ENCODE measurements at regions not wholly inside any gene's neighbourhood (a gene's known extent, or its start where the extent isn't known, plus 50 kb on each side); places are given as distances from the start of the nearest gene placed in this dataset.
"Not testable (repeated sequence)": the region's sequence is repeated elsewhere in the genome, so short reads cannot be mapped to it uniquely, and the experiment has no call there.

DNA sequence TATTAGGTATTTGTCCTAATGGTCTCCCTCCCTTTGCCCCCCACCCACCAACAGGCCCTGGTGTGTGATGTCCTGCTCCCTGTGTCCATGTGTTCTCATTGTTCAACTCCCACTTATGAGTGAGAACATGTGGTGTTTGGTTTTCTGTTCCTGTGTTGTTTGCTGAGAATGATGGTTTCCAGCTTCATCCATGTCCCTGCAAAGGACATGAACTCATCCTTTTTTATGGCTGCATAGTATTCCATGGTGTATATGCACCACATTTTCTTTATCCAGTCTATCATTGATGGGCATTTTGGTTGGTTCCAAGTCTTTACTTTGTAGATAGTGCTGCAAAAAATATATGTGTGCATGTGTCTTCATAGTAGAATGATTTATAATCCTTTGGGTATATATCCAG is 81.4 kb upstream of the ZNF536 start:
- not testable (repeated sequence) for DNase-seq (ENCODE audit: low read depth in 4 of 4, low spot score in 3 of 4)

DNA sequence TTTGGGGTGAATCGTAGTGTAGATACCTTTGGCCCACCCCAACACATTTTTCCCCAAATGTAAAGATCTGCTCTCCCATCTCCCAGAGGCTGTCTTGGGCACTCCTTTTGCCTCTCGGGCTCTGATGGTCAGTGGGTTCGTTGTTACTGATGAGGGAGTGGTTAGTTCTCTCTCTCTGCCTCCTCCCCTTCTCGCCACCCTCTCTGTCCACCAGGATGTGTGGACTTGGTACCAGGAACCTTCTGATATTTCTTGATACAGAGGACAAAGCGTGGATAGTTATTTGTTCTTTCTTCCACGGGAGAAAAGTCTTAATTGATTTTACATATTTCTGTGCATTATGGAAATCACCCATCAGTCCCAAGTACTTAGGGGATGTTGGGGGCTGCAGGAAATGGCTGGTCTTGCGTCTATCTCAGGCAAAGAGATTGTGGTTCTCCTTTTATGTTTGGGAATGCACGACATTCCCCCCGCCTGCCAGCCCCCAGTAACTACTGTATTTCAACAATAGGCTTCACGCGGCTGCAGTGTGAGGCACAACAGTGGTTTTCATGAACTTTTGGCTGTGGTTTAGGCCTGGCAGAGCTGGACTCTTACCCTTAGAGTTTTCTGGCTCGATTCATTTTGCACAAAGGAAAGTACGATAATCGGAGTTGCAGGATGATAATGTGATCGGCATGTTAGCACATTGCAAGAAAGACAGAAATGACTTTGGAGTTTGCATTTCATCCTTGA is 79.0 kb upstream of the ZNF536 start:
- no peak for DNase-seq (ENCODE audit: low read depth in 4 of 4, low spot score in 3 of 4)

DNA sequence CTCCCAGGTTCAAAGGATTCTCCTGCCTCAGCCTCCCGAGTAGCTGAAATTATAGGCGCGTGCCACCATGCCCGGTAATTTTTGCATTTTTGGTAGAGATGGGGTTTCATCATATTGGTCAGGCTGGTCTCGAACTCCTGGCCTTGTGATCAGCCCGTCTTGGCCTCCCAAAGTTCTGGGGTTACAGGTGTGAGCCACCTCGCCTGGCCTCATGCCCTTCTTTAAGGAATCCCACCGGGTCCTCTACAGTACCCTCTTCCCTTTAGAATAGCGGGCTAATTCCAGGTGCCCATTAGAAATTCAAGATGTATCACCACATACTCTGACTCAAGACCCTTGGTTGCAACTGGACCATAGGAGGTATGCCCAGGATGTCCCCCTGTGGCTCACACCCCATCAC is 74.2 kb upstream of the ZNF536 start:
- no peak for DNase-seq (ENCODE audit: low read depth in 4 of 4, low spot score in 3 of 4)

DNA sequence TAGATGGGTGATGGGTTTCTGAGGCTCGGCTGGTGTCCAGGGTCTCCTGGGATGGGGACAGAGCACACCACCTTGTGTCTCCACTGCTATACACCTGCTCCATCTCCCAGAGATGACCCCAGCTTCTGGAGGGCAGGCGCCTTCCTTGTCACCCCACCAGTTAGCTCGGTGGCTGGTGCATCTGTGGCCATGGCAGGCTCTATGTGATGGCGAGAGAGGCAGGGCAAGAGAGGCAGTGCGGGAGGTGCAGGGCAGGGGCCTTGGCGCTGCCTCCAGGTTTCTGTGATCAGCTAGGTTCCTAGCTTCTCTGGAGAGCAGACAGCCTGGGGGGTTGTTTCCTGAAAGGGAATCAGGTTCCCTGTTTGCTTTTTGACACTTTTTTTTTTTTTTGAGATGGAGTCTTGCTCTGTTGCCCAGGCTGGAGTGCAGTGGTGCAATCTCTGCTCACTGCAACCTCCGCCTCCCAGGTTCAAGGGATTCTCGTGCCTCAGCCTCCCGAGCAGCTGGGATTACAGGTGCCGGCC is 69.0 kb upstream of the ZNF536 start:
- no peak for DNase-seq (ENCODE audit: low read depth in 4 of 4, low spot score in 3 of 4)

DNA sequence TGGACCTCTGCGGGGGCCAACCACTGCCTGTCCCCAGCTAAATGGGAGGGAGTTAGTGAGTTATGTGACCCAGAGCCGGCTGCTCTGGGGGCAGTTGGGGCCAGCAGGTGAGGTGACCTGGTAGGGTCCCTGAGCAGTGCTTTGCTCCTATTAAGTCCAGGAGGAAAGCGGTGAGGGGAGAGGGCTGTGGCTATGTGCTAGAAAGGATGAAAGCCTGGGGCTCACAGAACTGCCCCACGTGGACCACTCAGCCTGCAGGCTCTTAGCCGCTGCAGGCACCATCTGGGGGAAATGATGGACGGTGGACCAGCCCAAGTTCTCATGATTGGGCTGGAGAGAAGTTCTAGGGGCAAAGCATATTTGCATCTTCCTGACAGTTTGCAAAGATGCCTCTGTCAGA is 67.6 kb upstream of the ZNF536 start:
- no peak for DNase-seq (ENCODE audit: low read depth in 4 of 4, low spot score in 3 of 4)

DNA sequence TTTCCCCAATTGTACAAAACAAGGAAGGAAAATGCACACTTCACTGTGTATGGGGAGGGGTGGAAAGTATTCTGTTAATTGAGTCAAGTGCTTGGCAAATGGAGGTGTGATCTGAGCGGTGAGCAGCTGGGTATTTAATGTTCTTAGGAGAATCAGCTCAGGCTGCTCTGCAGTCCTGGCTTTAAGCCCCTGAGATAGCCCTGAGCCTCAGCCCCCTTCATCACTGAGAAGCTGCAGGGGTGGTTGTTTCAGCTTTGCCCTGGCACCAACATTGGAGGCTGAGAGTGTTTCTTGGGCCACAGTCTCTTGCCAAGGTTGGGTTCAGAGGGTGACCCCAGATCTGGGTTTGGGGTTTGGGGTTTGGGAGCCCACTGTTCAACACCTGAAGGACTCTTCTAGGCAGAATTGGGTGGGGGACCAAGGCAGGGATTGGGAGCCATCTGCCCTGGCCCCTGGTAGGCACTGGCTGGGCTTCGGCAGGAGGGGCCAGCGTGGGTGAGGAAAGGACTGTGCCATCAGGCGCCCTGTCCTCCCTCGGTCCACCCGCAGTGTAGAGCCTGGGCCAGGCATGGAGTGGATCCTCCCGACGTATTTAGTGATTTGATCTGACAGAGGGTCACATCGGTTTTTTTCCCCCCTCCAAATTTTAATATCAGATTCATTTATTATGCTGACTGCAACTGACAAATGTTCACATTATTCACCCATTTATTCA is 66.7 kb upstream of the ZNF536 start:
- DNase-seq (ENCODE audit: low read depth in 4 of 4, low spot score in 3 of 4): no peak

DNA sequence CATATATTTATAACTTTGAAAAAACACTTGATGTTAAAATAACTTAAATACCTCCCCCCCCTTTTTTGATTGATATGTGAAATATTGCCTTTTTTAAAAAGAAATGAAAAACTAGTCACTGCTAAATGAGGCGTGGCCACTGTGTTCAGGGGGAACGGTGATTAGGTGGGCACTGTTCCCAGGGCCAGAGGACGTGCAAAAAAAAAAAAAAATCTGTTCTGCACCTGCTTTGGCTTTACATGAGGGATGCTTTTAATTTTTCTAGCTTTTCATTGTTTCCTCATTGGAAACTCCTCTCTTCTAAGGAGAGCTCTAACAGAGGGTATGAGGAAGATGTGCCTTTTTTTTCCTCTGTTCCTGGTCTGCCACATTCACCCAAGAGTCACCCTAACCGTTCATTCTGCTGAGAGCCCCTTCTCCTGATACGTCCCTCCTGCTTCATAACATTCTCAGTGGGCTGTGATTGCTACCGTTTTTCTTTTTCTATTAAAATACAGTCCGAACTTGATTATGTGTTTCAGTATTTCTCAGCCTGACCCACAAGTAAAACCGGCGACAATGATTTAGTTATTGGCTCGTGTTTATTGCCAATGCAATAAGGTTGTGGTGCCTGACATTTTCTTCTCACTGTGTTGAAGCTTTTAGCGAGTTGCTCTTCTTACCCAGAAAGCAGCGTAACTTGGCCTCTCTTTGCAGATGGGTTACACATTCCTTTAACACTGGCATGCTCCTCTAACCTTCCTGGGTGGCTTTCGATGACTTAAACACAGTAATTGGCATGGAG is 64.8 kb upstream of the ZNF536 start:
- DNase-seq (ENCODE audit: low read depth in 4 of 4, low spot score in 3 of 4): no peak

DNA sequence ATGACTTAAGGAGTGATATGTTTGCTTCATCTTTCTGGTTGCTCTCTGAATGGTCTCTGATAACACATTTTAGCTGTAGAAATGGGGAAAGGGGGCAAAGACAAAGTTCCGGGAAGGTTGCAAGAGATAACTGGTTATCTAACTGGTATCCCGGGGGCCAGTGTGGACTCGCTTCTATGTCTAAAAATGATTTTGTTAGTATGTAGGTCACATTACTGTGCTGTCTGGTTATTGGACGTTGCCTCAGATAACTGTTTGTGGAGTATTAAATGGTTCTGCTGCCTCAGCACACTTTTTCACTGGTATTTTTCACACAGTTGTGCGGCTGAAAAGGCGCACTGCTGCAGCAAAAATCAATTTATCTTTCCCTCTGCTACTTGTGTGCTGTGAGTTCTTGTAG is 63.0 kb upstream of the ZNF536 start:
- DNase-seq (ENCODE audit: low read depth in 4 of 4, low spot score in 3 of 4): no peak

DNA sequence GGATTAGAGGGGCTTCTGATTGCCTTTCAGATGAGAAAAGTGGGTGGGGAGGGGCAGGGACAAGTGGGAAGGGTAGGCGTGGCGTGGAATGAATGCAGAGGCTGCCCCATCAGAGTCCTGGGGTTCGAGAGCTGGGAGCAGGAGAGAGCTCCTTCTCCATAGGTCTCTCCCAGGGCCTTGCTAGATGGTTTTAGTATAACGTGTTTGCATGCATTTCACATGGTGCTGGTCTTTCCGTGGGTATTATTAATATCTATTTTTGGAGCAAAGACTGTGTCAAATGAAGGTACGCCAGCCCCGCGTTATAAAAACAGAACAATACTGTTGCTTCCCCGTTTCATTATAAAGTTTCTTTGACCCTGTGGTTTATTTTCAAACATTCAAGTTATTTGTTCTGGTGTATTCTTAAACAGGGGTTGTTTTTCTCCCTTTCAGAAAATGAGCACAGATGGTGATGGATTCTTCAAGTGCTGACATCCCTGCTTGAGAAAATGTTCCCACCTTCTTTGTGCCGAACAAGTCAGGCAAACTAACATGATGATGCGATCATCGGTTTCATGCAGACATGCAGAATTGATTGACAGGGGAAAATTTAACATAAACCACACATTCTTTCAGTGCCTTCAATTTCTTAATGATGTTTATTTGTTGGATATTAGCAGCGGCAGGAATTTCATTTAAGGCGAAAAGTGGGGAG is 62.1 kb upstream of the ZNF536 start:
- no peak for DNase-seq (ENCODE audit: low read depth in 4 of 4, low spot score in 3 of 4)

DNA sequence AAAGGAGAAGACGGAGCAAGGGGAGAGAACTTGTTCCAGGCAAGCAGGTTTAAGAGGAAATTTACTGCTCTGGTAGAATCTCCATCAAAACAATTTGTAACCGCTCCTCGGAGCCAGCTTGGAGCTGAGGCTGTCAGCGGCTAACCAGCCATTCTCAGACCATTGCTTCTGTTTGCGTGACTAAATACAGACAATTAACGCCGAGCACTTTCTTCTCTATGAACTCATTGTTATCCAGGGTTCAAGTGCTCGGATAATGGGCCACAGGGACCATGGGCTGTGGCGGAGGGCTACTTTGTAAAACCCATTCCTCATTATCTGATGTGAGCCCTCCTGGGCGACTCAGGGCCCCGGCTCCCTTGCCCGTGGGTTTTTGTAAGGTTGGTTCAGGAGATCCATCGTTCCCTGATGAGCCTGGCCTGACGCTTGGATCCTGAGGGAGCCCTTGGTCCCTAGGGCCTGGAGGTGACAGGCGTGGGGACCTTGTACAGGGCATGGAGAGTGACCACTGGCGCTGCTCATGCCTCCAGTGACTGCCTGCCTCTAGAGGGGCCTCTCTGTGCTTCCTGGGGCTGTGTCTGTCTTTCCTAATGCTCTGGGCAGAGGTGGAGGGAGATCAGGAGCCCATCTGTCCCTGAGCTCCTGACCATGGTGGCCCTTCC is 61.5 kb upstream of the ZNF536 start:
- no peak for DNase-seq (ENCODE audit: low read depth in 4 of 4, low spot score in 3 of 4)

DNA sequence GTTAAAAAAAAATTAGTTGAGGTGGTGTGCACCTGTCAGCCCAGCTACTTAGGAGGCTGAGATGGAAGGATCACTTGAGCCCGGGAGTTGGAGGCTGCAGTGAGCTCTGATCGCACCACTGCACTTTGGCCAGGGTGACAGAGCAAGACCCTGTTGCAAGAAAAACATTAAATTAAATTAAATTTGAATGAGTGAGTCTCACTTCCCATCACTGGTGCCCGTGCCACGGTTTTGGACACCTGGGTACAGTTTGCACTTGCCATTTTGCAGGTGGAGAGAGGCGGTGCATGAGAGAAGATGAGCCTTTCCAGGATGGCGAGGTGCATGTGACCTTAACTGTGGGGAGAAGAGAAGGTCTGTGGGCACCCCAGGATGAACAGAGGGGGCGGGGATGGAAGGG is 60.3 kb upstream of the ZNF536 start:
- DNase-seq (ENCODE audit: low read depth in 4 of 4, low spot score in 3 of 4): no peak

DNA sequence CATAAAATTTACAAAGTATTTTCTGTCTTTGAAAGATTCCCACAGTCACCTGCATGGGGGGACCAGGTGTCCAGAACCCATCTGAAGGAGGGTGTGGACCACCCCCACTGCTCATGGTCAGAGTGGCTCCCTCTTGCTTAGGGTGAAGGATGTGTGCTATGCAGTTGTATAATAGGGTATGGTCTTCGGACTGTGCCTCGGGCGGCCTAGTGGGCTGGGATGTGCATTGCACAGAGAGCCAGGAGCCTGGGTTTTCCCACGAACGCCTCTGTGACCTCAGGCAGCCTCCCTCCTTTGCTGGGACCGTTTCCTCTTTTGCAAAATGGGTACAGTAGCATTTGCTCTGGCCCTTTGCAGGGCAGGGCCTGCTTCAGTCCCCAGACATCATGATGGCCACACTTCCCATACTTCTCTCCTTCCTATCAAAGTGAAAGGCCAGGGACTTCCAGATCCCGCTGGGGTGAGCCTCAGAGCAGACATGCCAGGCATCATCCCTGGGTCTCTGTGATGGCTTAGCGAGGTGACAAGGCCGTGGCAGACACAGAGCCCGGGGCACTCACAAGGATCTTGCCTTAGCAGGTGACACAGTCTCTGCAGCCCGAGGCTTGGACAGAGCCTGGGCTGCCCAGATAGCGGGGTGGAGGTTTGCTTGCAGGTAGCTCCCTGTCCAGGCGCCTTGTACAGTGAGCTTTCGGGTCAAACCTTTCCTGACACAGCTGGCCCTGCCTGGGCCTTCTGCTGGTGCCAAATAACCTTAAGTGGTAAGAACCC is 59.4 kb upstream of the ZNF536 start:
- DNase-seq (ENCODE audit: low read depth in 4 of 4, low spot score in 3 of 4): no peak

DNA sequence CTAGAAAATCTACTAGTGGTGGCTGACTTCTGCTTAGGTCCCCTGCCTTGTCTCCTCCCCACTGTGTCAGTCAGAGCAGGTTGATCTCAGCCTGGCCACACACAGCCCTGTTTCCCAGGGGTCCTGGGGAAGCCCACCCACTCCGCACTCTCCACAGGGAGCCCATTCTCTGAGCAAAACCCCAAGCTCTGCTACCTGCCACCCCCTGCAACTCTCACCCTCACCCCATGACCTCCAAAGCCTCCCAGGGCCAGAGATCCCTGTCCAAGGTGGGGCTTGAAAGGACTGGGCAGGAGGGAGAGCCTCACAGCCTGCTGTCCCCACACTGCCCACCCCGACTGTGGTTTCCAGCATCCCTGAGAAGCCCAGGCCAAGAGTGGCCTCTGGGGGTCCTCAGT is 58.8 kb upstream of the ZNF536 start:
- no peak for DNase-seq (ENCODE audit: low read depth in 4 of 4, low spot score in 3 of 4)

DNA sequence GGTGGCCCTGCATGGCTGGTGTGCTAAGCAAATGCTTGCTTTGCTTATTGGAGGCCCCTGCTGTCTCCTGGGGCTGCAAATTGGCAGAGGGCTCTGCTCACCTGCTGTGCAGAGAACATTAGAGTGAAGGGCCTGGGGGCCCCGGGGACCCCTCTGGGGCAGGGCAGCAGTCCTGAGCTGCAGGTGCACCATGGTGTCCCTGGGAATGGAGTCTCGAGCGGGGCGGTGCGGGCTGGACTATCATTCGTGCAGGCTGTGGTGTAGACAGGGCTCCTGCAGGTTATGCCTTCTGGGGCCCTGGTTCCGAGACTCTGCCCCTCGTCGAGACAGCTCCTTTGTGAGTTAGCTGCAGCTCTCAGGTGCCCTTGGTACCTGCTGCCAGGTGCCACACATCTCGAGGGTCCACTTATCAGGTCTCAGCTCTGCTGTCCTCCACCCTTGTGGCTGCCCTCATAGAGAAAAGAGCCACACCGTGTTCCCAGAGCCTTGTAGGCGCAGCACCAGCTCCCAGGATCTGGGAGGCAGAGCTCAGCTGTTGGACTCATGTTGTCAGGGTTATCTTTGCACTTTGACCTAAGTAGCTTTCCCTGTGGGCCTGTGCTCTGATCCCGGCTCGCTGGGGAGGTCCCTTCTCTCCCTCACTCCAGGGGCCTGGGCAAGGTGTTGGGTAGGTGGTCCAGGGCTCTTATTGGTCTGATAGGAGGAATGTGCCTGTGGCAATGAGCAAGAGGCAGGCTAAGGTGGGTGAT is 58.0 kb upstream of the ZNF536 start:
- no peak for DNase-seq (ENCODE audit: low read depth in 4 of 4, low spot score in 3 of 4)

DNA sequence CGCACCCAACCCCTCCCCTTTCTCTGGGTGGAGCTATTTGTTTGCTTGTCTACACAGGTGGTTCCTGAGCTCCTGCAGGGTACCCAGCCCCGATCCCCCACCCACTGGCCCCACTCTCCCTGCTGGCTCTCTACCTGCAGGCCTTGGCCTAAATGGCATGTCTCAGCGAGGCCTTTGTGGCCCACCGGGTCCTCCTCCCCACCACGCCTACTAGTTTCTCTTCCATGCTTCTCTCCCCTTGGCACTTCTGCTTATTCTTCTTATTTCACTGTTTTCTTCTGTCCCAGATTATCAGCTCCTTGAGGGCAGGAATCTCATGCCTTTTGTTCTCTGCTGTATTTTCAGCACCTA is 57.4 kb upstream of the ZNF536 start:
- DNase-seq (ENCODE audit: low read depth in 4 of 4, low spot score in 3 of 4): no peak

DNA sequence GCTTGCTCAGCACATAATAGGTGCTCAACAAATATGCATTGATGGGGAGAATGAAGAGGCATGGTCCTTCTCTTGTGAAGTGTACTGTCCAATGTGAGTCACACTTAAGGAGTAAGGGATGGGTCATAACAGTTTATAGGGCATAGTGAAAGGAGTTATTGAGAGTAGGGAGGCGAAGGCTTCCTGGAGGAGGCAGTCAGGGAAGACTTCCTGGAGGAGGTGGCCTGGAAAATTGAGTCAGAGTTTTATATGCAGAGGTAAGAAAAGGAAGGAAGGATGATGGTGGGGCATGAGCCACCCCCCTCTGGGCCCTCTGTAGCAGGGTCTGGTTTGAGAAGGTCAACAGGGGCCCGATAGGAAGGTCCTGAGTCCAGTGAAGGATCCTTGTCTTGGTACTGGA is 57.0 kb upstream of the ZNF536 start:
- DNase-seq (ENCODE audit: low read depth in 4 of 4, low spot score in 3 of 4): no peak

DNA sequence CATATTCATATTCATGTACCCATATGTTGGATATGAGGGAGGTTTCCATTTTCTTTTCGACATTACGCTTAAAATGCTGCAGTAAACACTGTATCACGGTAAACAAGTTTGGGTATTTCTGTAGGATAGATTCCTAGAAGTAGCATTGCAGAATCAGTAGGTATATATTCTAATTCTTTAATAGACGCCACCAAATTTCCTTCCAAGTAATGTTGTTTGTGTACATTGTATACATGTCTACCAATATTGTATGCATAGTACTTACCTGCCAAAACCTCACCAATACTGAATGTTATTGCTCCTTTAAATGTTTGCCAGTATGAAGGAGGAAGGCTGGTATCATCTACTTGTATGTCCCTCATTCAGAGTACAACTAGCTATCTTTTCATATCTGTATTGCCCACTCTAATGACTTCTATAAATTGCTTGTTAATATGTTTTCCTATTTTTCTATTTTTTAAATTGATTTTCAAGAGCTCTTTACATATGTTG is 56.1 kb upstream of the ZNF536 start:
- DNase-seq (ENCODE audit: low read depth in 4 of 4, low spot score in 3 of 4): no peak

DNA sequence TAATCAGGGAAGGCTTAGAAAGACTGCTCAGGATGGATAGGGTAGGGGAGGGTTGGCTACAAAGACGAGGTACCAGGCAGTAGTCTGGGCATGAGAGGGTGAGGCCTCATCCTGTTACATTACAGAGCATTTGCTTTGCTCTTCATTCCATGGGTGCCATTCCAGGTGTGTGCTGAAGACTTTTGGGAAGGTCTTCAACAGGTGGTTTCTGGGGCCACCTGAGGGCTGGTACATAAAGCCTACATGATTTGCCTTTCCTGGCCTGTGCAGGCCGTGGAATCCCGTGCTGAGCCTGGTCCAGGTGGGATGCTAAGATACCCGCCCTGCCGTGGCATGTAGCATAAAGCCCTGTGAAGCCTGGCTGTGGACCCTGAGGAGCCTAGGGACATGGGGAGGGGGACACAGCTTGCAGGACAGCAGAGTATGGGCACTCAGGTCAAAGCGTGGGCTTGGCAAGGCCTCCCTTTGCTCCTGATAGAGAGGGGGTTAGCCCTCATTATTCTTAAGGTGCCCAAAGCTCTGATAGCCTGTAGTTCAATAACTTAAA is 55.6 kb upstream of the ZNF536 start:
- DNase-seq (ENCODE audit: low read depth in 4 of 4, low spot score in 3 of 4): no peak

DNA sequence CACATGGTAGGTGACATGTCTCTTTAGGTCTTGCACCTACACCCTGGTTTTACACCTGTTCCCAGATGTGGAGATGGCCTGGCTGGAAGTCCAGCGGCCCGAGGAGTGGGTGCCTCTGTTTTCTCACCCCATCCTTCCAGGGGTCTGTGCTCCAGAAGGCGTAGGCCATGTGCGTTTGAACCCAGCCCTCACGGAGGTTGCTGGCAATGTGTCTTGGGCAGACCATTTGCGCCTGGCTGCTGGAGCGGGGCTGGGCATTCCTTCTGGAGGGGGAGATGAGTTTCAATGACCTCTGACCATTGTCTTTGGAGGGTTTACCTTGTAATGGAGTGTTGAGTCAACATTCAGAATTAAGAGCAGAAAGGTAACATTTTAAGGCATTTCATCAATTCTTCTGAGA is 54.8 kb upstream of the ZNF536 start:
- DNase-seq (ENCODE audit: low read depth in 4 of 4, low spot score in 3 of 4): no peak

Data from left renal pelvis (tissue), 4 donors.